Testis (tissue), 2 donors: ENCODE measurements at regions not wholly inside any gene's neighbourhood (a gene's known extent, or its start where the extent isn't known, plus 50 kb on each side); places are given as distances from the start of the nearest gene placed in this dataset.

Source experiments
- CTCF ChIP-seq, 3 experiments: fragments of 450-650 bp in 2 of 3; fragments of 200-600 bp in 1 of 3; sonication (generic) in 1 of 3; IDR thresholded peaks; one replicate each; pipeline ENCODE4 v1.5.1; 2016 to 2019; ENCODE audit warnings: antibody characterized with exemption in 3 of 3, mild to moderate bottlenecking in 2 of 3, moderate library complexity in 1 of 3
- POLR2A ChIP-seq: fragments of 450-650 bp; IDR thresholded peaks from one replicate; pipeline ENCODE4 v1.6.1; 2017; ENCODE audit warnings: antibody characterized with exemption, mild to moderate bottlenecking, moderate library complexity

GRCh38 chr10:56288403-56288802 lies 72.7 kb downstream of the ZWINT start:
- TF ChIP-seq CTCF (IDR thresholded peaks at IDR 0.05), result no peak
- no peak for TF ChIP-seq POLR2A
